MM.1S (cell line): ENCODE measurements at regions not wholly inside any gene's neighbourhood (a gene's known extent, or its start where the extent isn't known, plus 50 kb on each side); places are given as distances from the start of the nearest gene placed in this dataset.

Source experiments
- CTCF ChIP-seq: fragments of 300-600 bp; sonication (generic); IDR thresholded peaks from 2 replicates; pipeline ENCODE4 v1.5.1; 2016; ENCODE audit warnings: antibody characterized with exemption, low read length, mixed read lengths
- EZH2 ChIP-seq: fragments of 300-600 bp; sonication (generic); optimal IDR thresholded peaks from 2 replicates; pipeline ENCODE3; 2017; ENCODE audit warnings: low read depth, mild to moderate bottlenecking, antibody characterized with exemption, low read length, mixed read lengths

- no peak for TF ChIP-seq CTCF
- no peak for TF ChIP-seq EZH2
These were observed 74.1 kb upstream of the GPR12 start for GRCh38 chr13:26834646-26835045.
